Dermis microvascular lymphatic vessel endothelial cell (primary cell): ENCODE measurements at regions not wholly inside any gene's neighbourhood (a gene's known extent, or its start where the extent isn't known, plus 50 kb on each side); places are given as distances from the start of the nearest gene placed in this dataset.
"Not testable (repeated sequence)": the region's sequence is repeated elsewhere in the genome, so short reads cannot be mapped to it uniquely, and the experiment has no call there.

Source experiments
- DNase-seq, 2 donors: peaks; one replicate each; pipeline versions ENCODE4 v3.0.0 to v3.0.0-alpha.2; 2010; ENCODE audit warnings: low read depth in 2 of 2

GRCh38 chr6:82118150-82118562 lies 129.4 kb downstream of the IBTK start:
- no peak for DNase-seq

- DNase-seq: no peak
Measured at GRCh38 chr6:82114748-82115147, 132.8 kb downstream of the IBTK start.

DNA sequence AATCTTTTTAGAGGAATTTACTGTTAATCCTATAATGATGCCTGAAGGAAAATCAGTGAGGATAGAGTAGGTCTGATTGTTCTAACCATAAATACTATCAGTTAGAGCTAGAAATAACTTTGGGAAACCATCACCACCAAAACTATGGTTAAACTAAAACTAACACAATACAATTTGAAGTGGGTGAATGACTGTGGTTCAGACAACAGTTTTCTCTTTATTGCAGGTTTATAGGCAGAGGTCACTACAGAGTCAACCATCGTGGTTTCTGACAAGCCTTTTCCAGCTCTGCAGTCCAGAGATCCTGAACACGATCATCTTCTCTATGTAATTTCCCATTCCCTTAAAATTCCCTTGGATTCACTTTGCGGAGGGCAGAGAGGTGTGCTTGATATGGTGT lies 134.3 kb downstream of the IBTK start:
- no peak for DNase-seq

- DNase-seq: no peak
Measured at GRCh38 chr6:82111818-82112217, 135.7 kb downstream of the IBTK start.

- DNase-seq: no peak
Measured at GRCh38 chr6:82111114-82111513, 136.4 kb downstream of the IBTK start.

DNA sequence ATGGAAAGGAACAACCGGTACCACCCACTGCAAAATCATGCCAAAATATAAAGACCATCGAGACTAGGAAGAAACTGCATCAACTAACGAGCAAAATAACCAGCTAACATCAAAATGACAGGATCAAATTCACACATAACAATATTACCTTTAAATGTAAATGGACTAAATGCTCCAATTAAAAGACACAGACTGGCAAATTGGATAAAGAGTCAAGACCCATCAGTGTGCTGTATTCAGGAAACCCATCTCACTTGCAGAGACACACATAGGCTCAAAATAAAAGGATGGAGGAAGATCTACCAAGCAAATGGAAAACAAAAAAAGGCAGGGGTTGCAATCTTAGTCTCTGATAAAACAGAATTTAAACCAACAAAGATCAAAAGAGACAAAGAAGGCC lies 144.4 kb downstream of the IBTK start:
- not testable (repeated sequence) for DNase-seq

DNA sequence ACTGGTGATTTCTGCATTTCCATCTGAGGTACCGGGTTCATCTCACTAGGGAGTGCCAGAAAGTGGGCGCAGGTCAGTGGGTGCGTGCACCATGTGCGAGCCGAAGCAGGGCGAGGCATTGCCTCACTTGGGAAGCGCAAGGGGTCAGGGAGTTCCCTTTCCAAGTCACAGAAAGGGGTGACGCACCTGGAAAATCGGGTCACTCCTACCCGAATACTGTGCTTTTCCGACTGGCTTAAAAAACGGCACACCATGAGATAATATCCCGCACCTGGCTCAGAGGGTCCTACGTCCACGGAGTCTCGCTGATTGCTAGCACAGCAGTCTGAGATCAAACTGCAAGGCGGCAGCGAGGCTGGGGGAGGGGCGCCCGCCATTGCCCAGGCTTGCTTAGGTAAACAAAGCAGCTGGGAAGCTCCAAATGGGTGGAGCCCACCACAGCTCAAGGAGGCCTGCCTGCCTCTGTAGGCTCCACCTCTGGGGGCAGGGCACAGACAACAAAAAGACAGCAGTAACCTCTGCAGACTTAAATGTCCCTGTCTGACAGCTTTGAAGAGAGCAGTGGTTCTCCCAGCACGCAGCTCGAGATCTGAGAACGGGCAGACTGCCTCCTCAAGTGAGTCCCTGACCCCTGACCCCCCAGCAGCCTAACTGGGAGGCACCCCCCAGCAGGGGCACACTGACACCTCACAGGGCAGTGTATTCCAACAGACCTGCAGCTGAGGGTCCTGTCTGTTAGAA lies 146.0 kb downstream of the IBTK start:
- DNase-seq: not testable (repeated sequence)

- not testable (repeated sequence) for DNase-seq
Measured at GRCh38 chr6:82100763-82101162, 146.8 kb downstream of the IBTK start.

- DNase-seq: no peak
Measured at GRCh38 chr6:82097676-82098075, 149.9 kb downstream of the IBTK start.

DNA sequence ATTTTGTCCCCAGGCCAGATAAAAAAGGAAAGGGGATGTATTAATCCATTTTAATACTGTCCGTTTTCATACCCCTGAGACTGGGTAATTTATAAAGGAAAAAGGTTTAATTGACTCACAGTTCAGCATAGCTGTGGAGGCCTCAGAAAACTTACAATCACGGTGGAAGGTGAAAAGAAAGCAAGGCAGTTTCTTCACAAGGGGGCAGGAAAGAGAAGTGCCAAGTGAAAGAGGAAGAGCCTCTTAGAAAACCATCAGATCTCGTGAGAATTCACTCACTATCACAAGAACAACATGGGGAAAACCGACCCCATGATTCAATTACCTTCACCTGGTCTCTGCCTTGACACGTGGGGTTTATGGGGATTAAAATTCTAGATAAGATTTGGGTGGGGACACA lies 152.5 kb downstream of the IBTK start:
- DNase-seq: no peak

- no peak for DNase-seq
Measured at GRCh38 chr6:82094166-82094806, 153.3 kb downstream of the IBTK start.

GRCh38 chr6:82088978-82089771 lies 158.4 kb downstream of the IBTK start:
- DNase-seq: no peak

DNA sequence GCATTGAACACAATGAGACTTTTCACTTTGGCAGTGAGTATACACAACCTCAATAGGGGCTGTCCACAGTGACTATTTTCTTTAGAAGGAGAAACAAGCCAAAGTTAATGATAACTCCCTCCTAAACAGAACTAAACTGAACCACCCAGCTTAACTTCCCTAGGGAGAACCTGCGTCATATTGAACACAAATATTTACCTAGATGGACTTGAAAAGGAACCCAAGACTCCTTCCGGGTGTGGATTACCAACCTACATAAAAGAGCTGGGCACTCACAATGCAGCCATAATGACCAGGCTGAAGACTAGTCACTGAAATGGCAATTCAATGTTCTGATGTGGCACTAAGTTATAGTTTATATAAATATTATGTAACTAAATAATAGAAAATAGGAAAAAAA lies 160.6 kb downstream of the IBTK start:
- no peak for DNase-seq

- DNase-seq: no peak
Measured at GRCh38 chr6:82085701-82086100, 161.8 kb downstream of the IBTK start.

DNA sequence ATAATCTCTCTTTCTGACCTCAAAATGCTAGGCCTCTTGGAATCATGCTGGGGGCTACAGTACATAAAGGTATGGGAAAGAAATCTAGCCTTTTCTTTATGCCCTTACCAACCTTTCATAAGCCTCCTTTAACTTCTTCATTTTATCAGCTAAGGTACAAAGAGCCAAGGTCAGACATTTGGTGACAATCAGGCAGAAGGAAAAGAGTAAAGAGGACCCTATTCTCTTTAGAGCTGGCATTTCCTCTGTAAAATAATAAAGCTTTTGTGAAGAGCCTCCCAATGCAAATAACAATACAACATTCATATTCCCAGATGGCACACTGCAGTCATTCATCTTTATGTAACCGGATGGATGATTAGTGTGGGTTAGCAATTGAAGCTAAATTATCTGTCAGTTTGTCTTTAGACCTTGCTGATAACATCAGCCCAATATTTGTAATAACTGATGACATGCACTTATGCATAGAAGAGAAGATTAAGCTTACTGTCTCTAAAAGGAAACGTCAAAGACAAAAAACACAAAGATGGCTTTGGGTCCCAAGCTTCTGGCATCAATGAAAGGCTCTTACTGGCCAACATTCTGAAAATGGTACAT lies 163.1 kb downstream of the IBTK start:
- DNase-seq: no peak

DNA sequence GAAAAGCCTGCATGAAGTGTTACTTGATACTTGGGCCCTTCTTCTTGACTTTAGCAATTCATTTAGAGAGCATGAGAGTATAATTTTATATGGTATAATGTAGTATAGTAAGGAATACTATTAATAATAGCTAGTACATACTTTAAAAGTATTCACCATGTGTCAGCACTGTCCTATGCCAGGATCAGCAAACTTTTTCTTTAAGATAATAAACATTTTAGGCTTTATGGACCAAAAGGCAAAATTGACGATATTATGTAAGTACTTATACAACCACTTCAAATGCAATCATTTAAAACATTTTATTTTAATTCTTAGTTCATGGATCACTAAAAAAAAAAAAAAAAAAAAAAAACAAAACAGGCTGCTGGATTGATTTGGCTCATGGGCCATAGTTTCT lies 163.9 kb downstream of the IBTK start:
- no peak for DNase-seq

- DNase-seq: no peak
Measured at GRCh38 chr6:82080767-82081166, 166.8 kb downstream of the IBTK start.

GRCh38 chr6:82078286-82078908 lies 169.1 kb downstream of the IBTK start:
- DNase-seq: no peak

DNA sequence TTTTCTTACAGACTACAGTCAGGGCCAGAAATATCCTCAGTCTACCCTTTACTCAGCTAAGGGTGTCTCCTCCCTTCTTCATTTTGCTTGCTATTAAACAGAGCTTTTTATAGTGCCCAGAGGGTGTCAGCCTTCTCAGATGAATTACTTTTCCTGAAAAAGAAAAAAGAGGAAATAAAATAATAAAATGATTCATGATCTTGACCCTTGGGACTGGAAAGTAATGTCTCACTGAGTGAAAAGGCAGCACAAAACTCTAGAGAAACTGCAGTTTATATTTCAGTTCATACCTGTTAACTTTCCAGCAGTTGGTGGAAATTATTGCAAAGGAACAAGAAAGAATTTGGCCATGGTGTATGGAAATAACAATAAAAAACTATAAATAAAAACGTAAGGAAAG lies 170.6 kb downstream of the IBTK start:
- DNase-seq: peak in 1 of 2 donors; percentile 52

GRCh38 chr6:82074556-82074955 lies 173.0 kb downstream of the IBTK start:
- peak in 1 of 2 donors; percentile 18 for DNase-seq

GRCh38 chr6:82073484-82073883 lies 174.1 kb downstream of the IBTK start:
- DNase-seq: no peak

- DNase-seq: no peak
Measured at GRCh38 chr6:82072751-82073150, 174.8 kb downstream of the IBTK start.
